T-cell (primary cell): ENCODE measurements at regions not wholly inside any gene's neighbourhood (a gene's known extent, or its start where the extent isn't known, plus 50 kb on each side); places are given as distances from the start of the nearest gene placed in this dataset.

Experiments
- ATAC-seq, 4 experiments: fragments of 200-7000 bp in 3 of 4; fragments of 150-1000 bp in 1 of 4; cut with Tn5 transposase; replicated peaks in 1 of 4; 1 replicate in 3 of 4; 2 replicates in 1 of 4; pipeline ENCODE4 v1.10.0; 2021; ENCODE audit warnings: moderate library complexity in 3 of 4, mild to moderate bottlenecking in 2 of 4, moderate number of reproducible peaks in 1 of 4
- CTCF ChIA-PET, 2 donors: fragments of 300-600 bp; sonication (Branson Sonifier 250); formaldehyde crosslinking; loops; one replicate each; lab custom pipeline; 2022; ENCODE audit warnings: antibody characterized with exemption in 2 of 2; lab: Charles Lee
- POLR2A ChIA-PET, 2 donors: fragments of 300-600 bp; sonication (Branson Sonifier 250); formaldehyde crosslinking; loops; one replicate each; lab custom pipeline; 2022; ENCODE audit warnings: antibody characterized with exemption in 2 of 2; lab: Charles Lee
- DNase-seq, 35 experiments: peaks; one replicate each; pipeline versions ENCODE4 v3.0.0 to v3.0.0-alpha.2; 2013 to 2023
- H3K27ac ChIP-seq: one replicate; pipeline ENCODE4 v1.5.1; 2013; ENCODE audit warnings: low read length
- H3K27me3 ChIP-seq, 2 experiments: replicated peaks in 1 of 2; 1 replicate in 1 of 2; 2 replicates in 1 of 2; pipeline versions ENCODE4 v1.6.1 to v1.7.0; 2013; ENCODE audit warnings: low read length in 1 of 2, mixed read lengths in 1 of 2; ENCODE audit not compliant: control insufficient read depth in 2 of 2, insufficient read depth in 2 of 2; ENCODE audit errors: extremely low read depth in 1 of 2
- H3K36me3 ChIP-seq, 2 donors: 1 replicate in 1 of 2; 2 replicates in 1 of 2; pipeline versions ENCODE4 v1.6.1 to v1.7.0; 2013; ENCODE audit warnings: low read length in 1 of 2; ENCODE audit not compliant: control insufficient read depth in 2 of 2, insufficient read depth in 1 of 2; ENCODE audit errors: extremely low read depth in 1 of 2
- H3K4me1 ChIP-seq, 2 experiments: 1 replicate in 1 of 2; 2 replicates in 1 of 2; pipeline versions ENCODE4 v1.6.1 to v1.7.0; 2013; ENCODE audit warnings: low read length in 2 of 2, mixed read lengths in 1 of 2; ENCODE audit not compliant: insufficient read depth in 2 of 2, control insufficient read depth in 1 of 2; ENCODE audit errors: extremely low read depth in 1 of 2
- H3K4me3 ChIP-seq, 2 donors: 1 replicate in 1 of 2; 2 replicates in 1 of 2; pipeline versions ENCODE4 v1.5.1 to v1.7.0; 2013; ENCODE audit warnings: mild to moderate bottlenecking in 2 of 2, low read length in 1 of 2, moderate library complexity in 1 of 2; ENCODE audit not compliant: control insufficient read depth in 1 of 2; ENCODE audit errors: extremely low read depth in 1 of 2
- H3K9me3 ChIP-seq: 2 replicates; pipeline ENCODE4 v1.7.0; 2013
- H3K27ac Mint-ChIP-seq, 2 donors: one replicate each; pipeline ENCODE4 v1.8.0; 2020 to 2021; ENCODE audit warnings: mild to moderate bottlenecking in 2 of 2, mixed read lengths in 2 of 2
- H3K27me3 Mint-ChIP-seq, 2 donors: one replicate each; pipeline ENCODE4 v1.8.0; 2021 to 2022; ENCODE audit warnings: mixed read lengths in 2 of 2
- H3K36me3 Mint-ChIP-seq: one replicate; pipeline ENCODE4 v1.8.0; 2021; ENCODE audit warnings: mixed read lengths
- H3K4me1 Mint-ChIP-seq, 3 donors: one replicate each; pipeline ENCODE4 v1.8.0; 2020 to 2022; ENCODE audit warnings: mixed read lengths in 3 of 3, mild to moderate bottlenecking in 1 of 3
- H3K4me3 Mint-ChIP-seq, 3 donors: one replicate each; pipeline ENCODE4 v1.8.0; 2020 to 2022; ENCODE audit warnings: mild to moderate bottlenecking in 3 of 3, mixed read lengths in 3 of 3, moderate library complexity in 3 of 3
- H3K9me3 Mint-ChIP-seq, 3 donors: one replicate each; pipeline ENCODE4 v1.8.0; 2020 to 2022; ENCODE audit warnings: mixed read lengths in 3 of 3
- WGBS: methylation state at CpG from one replicate; pipeline ENCODE4 v1.1.5; 2013; ENCODE audit warnings: missing lambda C conversion rate; ENCODE audit not compliant: insufficient coverage; 5-methylcytosine and 5-hydroxymethylcytosine counted together

- H3K27me3 ChIP-seq, result no peaks in the 10 kb centered on the region
- H3K27me3 Mint-ChIP-seq, result peaks cover 0 to 3% of the 10 kb centered on the region in 2 donors
- WGBS, result 92% methylated on average over 2 of the region's 7 CpGs
- no peak overlapping the region for H3K4me3 Mint-ChIP-seq
- H3K27ac ChIP-seq, result no peak overlapping the region
- H3K27ac Mint-ChIP-seq, result no peak overlapping the region
- ChIA-PET POLR2A (interaction anchor here in 1 of 2 donors (0.6 kb wide), 1 partner anchor 78 kb away, joined by 8 read pairs; no protein-coding TSS in a partner anchor), CTCF (no interaction called here)
- no peaks in the 10 kb centered on the region for H3K4me1 ChIP-seq
- peaks cover 0 to 11% (median 0%) of the 10 kb centered on the region in 3 donors for H3K4me1 Mint-ChIP-seq
- DNase-seq (no peak), ATAC-seq (no peak)
- H3K9me3 ChIP-seq, result no peaks in the 10 kb centered on the region
- H3K4me3 ChIP-seq, result no peak overlapping the region
- H3K36me3 Mint-ChIP-seq, result no peaks in the 10 kb centered on the region
- peaks cover 0 to 2% (median 0%) of the 10 kb centered on the region in 3 donors for H3K9me3 Mint-ChIP-seq
- H3K36me3 ChIP-seq, result no peaks in the 10 kb centered on the region
These were observed 177.0 kb downstream of the REEP3 start for GRCh38 chr10:63697956-63698786.

GRCh38 chr10:63698787-63699150 is 177.6 kb downstream of the REEP3 start:
- no peak for ATAC-seq

GRCh38 chr10:63699785-63700613 is 178.8 kb downstream of the REEP3 start:
- peaks cover 0 to 11% (median 0%) of the 10 kb centered on the region in 3 donors for H3K4me1 Mint-ChIP-seq
- Histone ChIP-seq H3K27me3 (no peaks in the 10 kb centered on the region), H3K36me3 (no peaks in the 10 kb centered on the region), H3K27ac (no peak overlapping the region), H3K4me1 (no peaks in the 10 kb centered on the region), H3K4me3 (no peak overlapping the region), H3K9me3 (no peaks in the 10 kb centered on the region)
- peaks cover 0 to 3% of the 10 kb centered on the region in 2 donors for H3K27me3 Mint-ChIP-seq
- DNase-seq, result no peak
- H3K9me3 Mint-ChIP-seq, result no peaks in the 10 kb centered on the region
- no peak for ATAC-seq
- no peaks in the 10 kb centered on the region for H3K36me3 Mint-ChIP-seq
- H3K27ac Mint-ChIP-seq, result no peak overlapping the region
- no CpG with 5 or more reads among the region's 5 CpGs for WGBS
- ChIA-PET POLR2A (no interaction called here), CTCF (no interaction called here)
- H3K4me3 Mint-ChIP-seq, result no peak overlapping the region

More at GRCh38 chr10:63698787-63699150, 177.6 kb downstream of the REEP3 start:
- H3K27ac ChIP-seq, result no peak overlapping the region
- CTCF ChIA-PET, result interaction anchor here in 1 of 2 donors (0.6 kb wide), 1 partner anchor 22 kb away, joined by 3 read pairs; no protein-coding TSS in a partner anchor
- Mint-ChIP-seq H3K27ac (no peak overlapping the region), H3K9me3 (no peaks in the 10 kb centered on the region), H3K4me3 (no peak overlapping the region), H3K4me1 (peaks cover 0 to 11% (median 0%) of the 10 kb centered on the region in 3 donors), H3K36me3 (no peaks in the 10 kb centered on the region), H3K27me3 (peaks cover 0 to 3% of the 10 kb centered on the region in 2 donors)
- WGBS, result no CpG with 5 or more reads among the region's 2 CpGs
- H3K27me3 ChIP-seq, result no peaks in the 10 kb centered on the region
- no peaks in the 10 kb centered on the region for H3K9me3 ChIP-seq
- DNase-seq, result no peak
- no peaks in the 10 kb centered on the region for H3K4me1 ChIP-seq
- H3K36me3 ChIP-seq, result no peaks in the 10 kb centered on the region
- no peak overlapping the region for H3K4me3 ChIP-seq
- POLR2A ChIA-PET, result no interaction called here

- peaks cover 0 to 11% (median 0%) of the 10 kb centered on the region in 3 donors for H3K4me1 Mint-ChIP-seq
- H3K4me3 ChIP-seq, result no peak overlapping the region
- ChIA-PET CTCF (no interaction called here), POLR2A (no interaction called here)
- H3K36me3 ChIP-seq, result no peaks in the 10 kb centered on the region
- peaks cover 0 to 3% of the 10 kb centered on the region in 2 donors for H3K27me3 Mint-ChIP-seq
- no peaks in the 10 kb centered on the region for H3K9me3 Mint-ChIP-seq
- ATAC-seq (no peak), DNase-seq (no peak)
- no peaks in the 10 kb centered on the region for H3K27me3 ChIP-seq
- H3K27ac Mint-ChIP-seq, result no peak overlapping the region
- no peaks in the 10 kb centered on the region for H3K9me3 ChIP-seq
- no peaks in the 10 kb centered on the region for H3K36me3 Mint-ChIP-seq
- WGBS, result no CpG with 5 or more reads among the region's 1 CpG
- H3K4me1 ChIP-seq, result no peaks in the 10 kb centered on the region
- no peak overlapping the region for H3K4me3 Mint-ChIP-seq
- no peak overlapping the region for H3K27ac ChIP-seq
These were observed 179.5 kb downstream of the REEP3 start for GRCh38 chr10:63700631-63701156.

GRCh38 chr10:63702092-63702491 is 180.9 kb downstream of the REEP3 start:
- ChIA-PET POLR2A (no interaction called here), CTCF (interaction anchor here (0.6 to 1.9 kb wide), 2 partner anchors 17 to 608 kb away, joined by 3 to 7 read pairs; no protein-coding TSS in a partner anchor)
- H3K27ac Mint-ChIP-seq, result no peak overlapping the region
- Histone ChIP-seq H3K36me3 (no peaks in the 10 kb centered on the region), H3K4me1 (no peaks in the 10 kb centered on the region), H3K9me3 (no peaks in the 10 kb centered on the region), H3K4me3 (no peak overlapping the region), H3K27ac (no peak overlapping the region), H3K27me3 (no peaks in the 10 kb centered on the region)
- ATAC-seq, result no peak
- no peak for DNase-seq
- no peaks in the 10 kb centered on the region for H3K9me3 Mint-ChIP-seq
- H3K4me1 Mint-ChIP-seq, result peaks cover 0 to 12% (median 5%) of the 10 kb centered on the region in 3 donors
- H3K27me3 Mint-ChIP-seq, result no peaks in the 10 kb centered on the region
- WGBS, result no CpG with 5 or more reads among the region's 1 CpG
- no peak overlapping the region for H3K4me3 Mint-ChIP-seq
- H3K36me3 Mint-ChIP-seq, result no peaks in the 10 kb centered on the region

GRCh38 chr10:63703113-63703670 is 182.0 kb downstream of the REEP3 start:
- DNase-seq (no peak), ATAC-seq (no peak)
- H3K4me1 ChIP-seq, result no peaks in the 10 kb centered on the region
- no peaks in the 10 kb centered on the region for H3K27me3 ChIP-seq
- no peaks in the 10 kb centered on the region for H3K27me3 Mint-ChIP-seq
- H3K27ac Mint-ChIP-seq, result no peak overlapping the region
- H3K27ac ChIP-seq, result no peak overlapping the region
- no peaks in the 10 kb centered on the region for H3K9me3 ChIP-seq
- 93% methylated on average over 2 of the region's 4 CpGs for WGBS
- no peaks in the 10 kb centered on the region for H3K36me3 ChIP-seq
- peaks cover 0 to 20% (median 11%) of the 10 kb centered on the region in 3 donors for H3K4me1 Mint-ChIP-seq
- ChIA-PET POLR2A (interaction anchor here in 1 of 2 donors (1.0 kb wide), 1 partner anchor 13 kb away, joined by 3 read pairs; no protein-coding TSS in a partner anchor), CTCF (interaction anchor here in 1 of 2 donors (1.9 kb wide), 1 partner anchor 16 kb away, joined by 7 read pairs; no protein-coding TSS in a partner anchor)
- H3K9me3 Mint-ChIP-seq, result no peaks in the 10 kb centered on the region
- H3K4me3 ChIP-seq, result no peak overlapping the region
- H3K36me3 Mint-ChIP-seq, result no peaks in the 10 kb centered on the region
- H3K4me3 Mint-ChIP-seq, result no peak overlapping the region
